ENCODE measurements at regions not wholly inside any gene's neighbourhood (a gene's known extent, or its start where the extent isn't known, plus 50 kb on each side); places are given as distances from the start of the nearest gene placed in this dataset.

- intact Hi-C loops (cut with DNase I): no loop called here
- peak in 1 of 10 donors; percentile 20 for DNase-seq
Observed at GRCh38 chr2:128444816-128445522, 126.3 kb upstream of the HS6ST1 start.

DNA sequence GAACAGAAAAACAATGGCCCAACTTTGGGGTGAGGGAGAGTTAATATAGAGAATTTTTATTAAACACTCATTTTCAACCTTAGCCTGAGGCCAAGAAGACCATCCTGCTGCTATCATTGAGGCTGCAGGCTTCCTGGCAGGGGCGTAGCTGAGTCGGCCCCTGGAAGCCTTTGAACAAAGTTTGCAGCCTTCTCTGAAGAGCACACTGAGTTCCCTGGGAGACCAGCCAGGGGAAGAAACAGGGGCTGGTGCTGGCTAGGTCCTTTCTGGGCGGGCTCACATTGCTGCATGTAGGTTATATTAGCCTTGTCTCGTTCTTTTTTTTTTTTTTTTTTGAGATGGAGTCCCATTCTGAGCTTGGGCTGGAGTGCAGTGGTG is 126.8 kb upstream of the HS6ST1 start:
- intact Hi-C loops (cut with DNase I): no loop called here
- DNase-seq: peak in 1 of 10 donors; percentile 35

DNA sequence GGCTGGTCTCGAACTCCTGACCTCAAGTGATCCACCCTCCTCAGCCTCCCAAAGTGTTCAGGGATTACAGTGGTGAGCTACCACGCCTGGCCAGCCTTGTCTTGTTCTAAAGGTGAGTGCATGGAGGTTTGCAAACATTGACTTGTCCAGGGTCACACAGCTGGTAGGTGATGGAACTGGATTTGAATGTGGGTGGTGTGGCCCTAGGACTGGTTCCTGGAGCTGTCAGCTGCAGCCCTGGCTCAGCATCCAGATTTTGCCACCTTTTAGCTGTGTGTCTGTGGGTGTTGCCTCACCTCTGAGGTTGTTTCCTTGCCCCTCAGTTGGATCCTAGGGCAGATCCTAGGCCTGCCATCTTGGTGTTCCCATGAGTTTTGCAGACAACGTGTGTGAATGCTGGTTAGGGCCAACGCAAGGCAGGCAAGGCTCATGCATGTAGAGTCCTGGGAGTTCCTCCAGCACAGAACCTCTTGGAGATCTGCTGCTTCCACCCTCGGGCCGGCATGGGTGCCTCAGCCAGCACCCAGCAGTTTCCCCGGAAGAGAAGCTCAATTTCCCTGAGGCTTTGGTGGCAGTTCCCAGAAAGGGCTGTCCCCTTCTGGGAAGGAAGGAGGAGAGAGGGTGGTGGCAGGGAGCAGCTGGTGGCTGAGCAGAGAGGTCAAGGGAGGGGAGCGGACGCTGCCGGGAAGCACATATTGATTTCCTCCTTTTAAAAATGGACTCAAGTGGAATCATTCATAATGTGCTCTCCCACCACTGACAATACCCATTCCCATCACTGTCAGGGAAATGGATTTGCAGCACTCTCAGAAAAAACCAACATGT is 127.6 kb upstream of the HS6ST1 start:
- intact Hi-C loops (cut with DNase I): no loop called here
- peak in 1 of 10 donors; percentile 39 for DNase-seq

DNA sequence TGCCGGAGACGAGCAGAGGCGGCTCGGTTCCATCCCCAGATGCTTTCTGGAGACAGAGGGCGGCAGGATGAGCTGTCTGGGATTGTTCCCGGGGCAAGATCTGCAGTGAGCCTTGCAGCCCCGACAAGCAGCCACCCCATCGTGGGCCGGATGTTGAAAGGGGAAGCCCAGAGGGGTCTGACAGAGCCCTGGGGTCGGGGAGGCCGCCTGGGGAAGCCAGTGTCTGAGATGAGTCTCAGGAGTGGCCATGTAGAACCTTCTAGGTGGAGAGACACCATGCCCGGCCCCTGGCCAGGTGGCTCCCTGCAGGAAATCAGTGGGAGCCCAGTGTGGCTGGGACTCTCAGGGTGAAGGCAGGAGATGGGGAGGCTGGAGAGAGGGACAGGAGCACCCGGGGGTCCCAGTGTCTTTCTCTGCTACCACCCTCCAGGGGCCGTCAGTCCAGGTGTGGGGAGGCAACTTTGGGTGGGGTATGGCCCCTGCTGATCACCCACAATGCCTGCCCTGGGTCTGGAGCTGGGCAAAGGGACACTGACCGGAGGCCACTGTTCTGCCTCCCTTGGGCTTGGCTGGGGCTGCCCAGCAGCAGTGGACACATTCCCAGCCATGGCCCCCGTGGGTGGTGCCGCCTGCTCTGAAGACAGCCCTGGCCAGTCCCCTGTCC is 128.3 kb upstream of the HS6ST1 start:
- DNase-seq: peak in 1 of 10 donors; percentile 62

GRCh38 chr2:128447538-128447995 is 128.9 kb upstream of the HS6ST1 start:
- DNase-seq: no peak
- intact Hi-C loops (cut with DNase I): no loop called here

More for the DNA sequence above, 128.3 kb upstream of the HS6ST1 start:
- intact Hi-C loops (cut with DNase I): no loop called here

DNA sequence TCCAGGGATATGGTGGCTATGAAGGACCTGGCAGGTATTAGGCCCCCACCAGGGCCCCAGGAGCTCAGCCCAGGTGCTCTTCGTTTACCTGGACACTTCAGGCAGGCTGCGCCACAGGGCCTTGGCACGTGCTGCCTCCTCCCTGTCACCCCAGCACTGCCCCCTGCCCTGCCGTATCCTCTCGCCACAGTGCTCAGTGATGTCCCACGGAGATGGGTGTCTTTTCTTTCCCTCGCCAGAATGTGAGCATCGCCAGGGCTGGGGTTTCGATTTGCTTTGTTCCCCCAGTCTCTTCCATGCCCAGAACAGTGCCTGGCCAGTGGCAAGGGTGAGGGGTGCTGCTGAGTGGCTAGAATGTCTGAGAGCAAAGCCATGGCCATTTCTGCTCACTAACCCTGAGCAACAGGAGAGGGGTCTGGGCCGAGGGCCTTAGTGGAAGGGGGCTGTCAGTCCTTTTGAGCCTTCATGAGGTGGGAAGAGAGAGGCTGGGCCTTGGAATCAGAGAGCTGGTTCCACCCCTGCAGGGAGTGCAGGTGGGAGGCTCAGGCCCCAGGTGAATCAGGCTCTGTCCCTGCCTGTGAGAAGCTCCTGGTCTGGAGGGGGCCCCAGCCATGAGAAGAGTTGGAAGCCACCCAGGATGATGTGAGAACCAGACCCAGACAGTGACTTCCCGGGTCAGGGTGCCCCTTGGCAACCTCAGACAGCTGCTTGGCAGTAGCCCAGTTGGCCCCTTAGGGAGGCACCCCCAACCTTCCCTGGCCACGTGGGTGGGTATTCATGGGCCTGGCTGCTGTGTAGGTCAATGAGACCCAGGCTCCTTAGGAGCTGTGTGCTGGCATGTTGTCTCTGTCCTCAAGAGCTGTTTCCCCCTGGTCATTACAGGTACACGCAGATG is 129.9 kb upstream of the HS6ST1 start:
- intact Hi-C loops (cut with DNase I): no loop called here
- DNase-seq: peak in 1 of 10 donors; percentile 70

- intact Hi-C loops (cut with DNase I): no loop called here
- peak in 1 of 10 donors; percentile 71 for DNase-seq
Observed at GRCh38 chr2:128449226-128450061, 130.8 kb upstream of the HS6ST1 start.

DNA sequence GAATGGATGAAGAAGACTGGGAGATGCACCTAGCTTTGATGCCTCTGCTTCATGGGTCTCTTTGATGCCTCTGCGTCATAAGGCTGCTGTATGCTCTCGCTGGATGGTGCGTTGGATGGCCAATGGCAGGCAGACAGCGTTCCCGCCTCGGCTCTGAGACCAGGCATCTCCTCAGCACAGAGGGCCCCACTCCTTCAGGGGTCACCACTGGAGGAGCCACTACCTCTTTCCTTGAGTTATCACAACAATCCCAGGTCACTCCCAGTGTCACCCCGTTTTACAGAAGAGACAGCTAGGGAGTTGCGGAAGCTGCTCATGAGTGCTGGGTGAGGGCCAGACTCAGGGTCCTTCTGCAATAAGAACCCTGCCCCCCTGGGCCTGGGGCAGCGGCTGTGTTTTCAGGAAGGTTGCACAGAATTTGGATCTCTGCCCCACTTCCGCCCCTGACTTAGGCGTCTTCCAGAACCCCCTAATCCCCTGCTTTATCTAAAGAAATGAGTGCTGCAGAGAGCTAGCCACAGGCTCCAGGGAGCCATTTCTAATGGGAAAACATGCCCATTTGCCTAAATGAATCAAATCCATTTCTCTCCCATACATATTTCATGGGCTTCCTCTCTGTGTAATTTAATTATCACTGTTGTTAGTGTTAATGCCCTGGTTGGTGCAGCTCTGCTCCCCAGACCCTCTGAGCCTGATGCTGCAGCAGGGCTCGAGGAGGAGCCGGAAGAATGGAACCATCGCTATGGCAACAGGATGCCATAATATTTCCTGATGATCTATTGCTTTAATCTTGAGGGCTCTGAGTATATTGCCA is 131.8 kb upstream of the HS6ST1 start:
- intact Hi-C loops (cut with DNase I): no loop called here
- peak in 1 of 10 donors; percentile 46 for DNase-seq

DNA sequence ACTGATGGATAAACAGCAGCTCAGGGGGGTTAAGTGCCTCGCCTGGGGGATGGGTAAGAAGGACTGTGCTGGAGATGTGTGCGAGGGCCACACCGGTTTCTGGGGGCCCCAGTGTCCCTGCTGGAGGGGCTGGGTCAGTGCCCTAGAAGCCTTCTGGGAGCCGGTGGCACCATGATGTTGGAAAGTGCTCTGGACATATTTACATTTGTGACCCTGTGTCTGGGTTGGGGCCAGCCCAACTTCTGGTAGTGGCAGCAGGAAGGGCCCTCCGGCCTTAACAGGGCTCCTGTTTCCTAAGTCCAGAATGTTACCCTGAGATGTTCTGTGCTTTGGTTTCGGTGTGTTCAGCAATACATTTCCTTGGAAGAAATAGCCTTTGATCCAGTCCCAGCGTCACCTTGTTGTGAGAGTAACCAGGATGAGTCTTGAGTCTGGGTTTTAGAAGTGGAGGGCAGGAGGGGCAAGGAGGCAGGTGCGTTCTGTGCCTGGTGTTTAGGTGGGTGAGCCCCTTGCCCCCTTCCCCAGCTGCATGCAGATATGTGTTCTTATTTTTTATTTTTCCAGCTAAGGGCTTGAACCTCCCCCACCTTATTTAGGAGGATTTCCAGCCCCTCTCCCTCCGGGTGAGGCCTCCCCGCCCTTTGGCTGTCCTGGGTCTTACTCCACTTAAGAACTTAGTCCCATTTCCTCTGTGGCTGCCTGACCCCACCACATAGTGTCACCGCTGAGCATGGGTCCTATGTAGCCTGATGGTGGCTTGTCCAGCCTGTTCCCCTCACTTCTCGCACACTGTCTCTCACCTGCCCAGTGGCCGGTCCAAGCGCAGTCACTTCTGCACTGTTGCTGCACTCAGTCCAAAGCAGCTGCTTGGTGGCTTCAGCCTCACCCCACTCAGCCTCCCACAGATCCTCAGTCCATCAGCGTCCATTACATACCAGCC is 132.7 kb upstream of the HS6ST1 start:
- DNase-seq: peak in 2 of 10 donors; percentile 30 to 71
- intact Hi-C loops (cut with DNase I): no loop called here

- intact Hi-C loops (cut with DNase I): no loop called here
- no peak for DNase-seq
Observed at GRCh38 chr2:128452024-128452411, 133.3 kb upstream of the HS6ST1 start.

GRCh38 chr2:128452536-128453530 is 134.2 kb upstream of the HS6ST1 start:
- peak in 1 of 10 donors; percentile 26 for DNase-seq
- intact Hi-C loops (cut with DNase I): no loop called here

GRCh38 chr2:128454980-128455720 is 136.5 kb upstream of the HS6ST1 start:
- DNase-seq: peak in 2 of 10 donors; percentile 44 to 52
- intact Hi-C loops (cut with DNase I): no loop called here

DNA sequence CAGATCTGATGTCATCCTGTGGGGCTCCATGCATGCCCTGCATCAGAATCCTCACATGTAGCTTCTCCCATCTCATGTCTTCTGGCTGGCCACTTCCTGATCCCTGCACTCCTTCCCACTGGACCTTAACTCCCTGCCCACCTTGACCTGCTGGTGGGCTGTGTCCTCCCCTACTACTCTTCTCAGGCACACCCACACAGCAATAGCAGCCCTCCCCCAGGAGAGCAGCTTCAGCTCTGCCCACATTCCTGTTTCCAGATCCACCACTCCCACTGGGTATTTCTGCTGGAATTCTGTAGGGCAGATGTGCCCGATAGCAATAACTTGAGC is 137.0 kb upstream of the HS6ST1 start:
- intact Hi-C loops (cut with DNase I): no loop called here
- DNase-seq: peak in 1 of 10 donors; percentile 15

DNA sequence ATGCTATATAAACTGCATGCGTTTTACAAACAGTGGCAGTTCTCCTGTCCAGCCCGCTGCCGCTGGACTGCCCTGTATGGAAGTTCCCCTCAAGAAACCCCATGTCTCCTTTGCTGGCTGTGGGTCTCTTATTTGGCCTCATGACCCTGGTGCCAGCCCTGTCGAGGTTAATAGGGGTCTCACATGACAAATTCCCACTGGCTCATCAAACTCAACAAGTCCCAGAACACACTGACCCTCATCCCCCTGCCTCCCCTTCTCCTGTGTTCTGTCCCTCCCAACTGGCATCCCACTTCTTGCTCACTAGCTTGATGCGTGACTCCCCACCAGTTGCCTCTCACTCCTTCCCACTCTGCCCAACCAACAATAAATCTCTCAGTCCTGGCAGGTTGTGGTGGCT is 137.6 kb upstream of the HS6ST1 start:
- intact Hi-C loops (cut with DNase I): no loop called here
- peak in 1 of 10 donors; percentile 26 for DNase-seq

DNA sequence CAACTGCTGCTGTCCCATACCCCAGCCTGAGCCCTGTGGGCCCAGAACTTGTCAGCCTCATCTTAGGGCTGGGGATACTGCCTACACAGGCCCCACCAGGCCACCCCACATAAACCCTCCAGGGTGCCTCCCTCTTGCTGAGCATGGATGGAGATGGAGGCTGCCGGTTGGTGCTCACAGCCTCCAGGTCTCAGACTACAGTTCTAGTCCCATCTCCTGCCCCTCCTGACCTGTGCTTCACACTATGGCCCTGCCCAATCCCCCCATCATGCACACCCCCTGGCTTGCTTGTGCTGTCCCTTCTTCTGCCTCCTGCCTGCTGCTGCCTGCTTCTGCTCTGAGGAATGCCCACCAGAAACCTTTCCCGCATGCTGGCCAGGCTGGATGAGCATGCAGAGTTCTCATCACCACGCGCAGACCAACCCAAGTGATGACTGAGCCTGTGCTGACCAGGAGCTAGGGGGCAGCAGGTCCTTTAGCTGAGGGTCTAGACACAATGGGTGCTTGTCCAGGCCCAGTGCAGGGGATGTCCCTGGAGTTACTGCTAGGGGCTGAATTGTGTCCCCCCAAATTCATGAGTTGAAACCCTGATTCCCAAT is 138.4 kb upstream of the HS6ST1 start:
- DNase-seq: peak in 1 of 10 donors; percentile 59
- intact Hi-C loops (cut with DNase I): no loop called here

Data from posterior cingulate gyrus (tissue), 11 donors.